Naive thymus-derived CD8-positive, alpha-beta T cell (primary cell): ENCODE measurements at regions not wholly inside any gene's neighbourhood (a gene's known extent, or its start where the extent isn't known, plus 50 kb on each side); places are given as distances from the start of the nearest gene placed in this dataset.
"Not testable (repeated sequence)": the region's sequence is repeated elsewhere in the genome, so short reads cannot be mapped to it uniquely, and the experiment has no call there.

Experiments used
- ATAC-seq, 2 donors: fragments of 150-1000 bp; cut with Tn5 transposase in 1 of 2; sonication (Bioruptor Pico), chemical (Tn5 transposase) in 1 of 2; 1 replicate in 1 of 2; 2 replicates in 1 of 2; pipeline ENCODE4 v1.10.0; 2021; ENCODE audit warnings: mild to moderate bottlenecking in 2 of 2, moderate library complexity in 2 of 2
- POLR2A ChIA-PET: fragments of 350-600 bp; sonication (Branson Sonifier 250); formaldehyde crosslinking; loops from one replicate; lab custom pipeline; 2021; ENCODE audit warnings: antibody characterized with exemption; lab: Charles Lee
- DNase-seq, 10 donors: peaks; one replicate each; pipeline versions ENCODE4 v3.0.0 to v3.0.0-alpha.2; 2020 to 2022
- H3K27ac Mint-ChIP-seq, 10 donors: one replicate each; pipeline ENCODE4 v1.8.0; 2020 to 2022; ENCODE audit warnings: mild to moderate bottlenecking in 10 of 10, mixed read lengths in 10 of 10, moderate library complexity in 4 of 10, inconsistent platforms in 1 of 10
- H3K27me3 Mint-ChIP-seq, 5 donors: one replicate each; pipeline ENCODE4 v1.8.0; 2021 to 2022; ENCODE audit warnings: mixed read lengths in 5 of 5
- H3K36me3 Mint-ChIP-seq, 3 donors: one replicate each; pipeline ENCODE4 v1.8.0; 2020 to 2022; ENCODE audit warnings: mixed read lengths in 3 of 3, mild to moderate bottlenecking in 2 of 3, inconsistent platforms in 1 of 3
- H3K4me1 Mint-ChIP-seq, 4 donors: one replicate each; pipeline ENCODE4 v1.8.0; 2021 to 2022; ENCODE audit warnings: mixed read lengths in 4 of 4
- H3K4me3 Mint-ChIP-seq, 10 donors: one replicate each; pipeline ENCODE4 v1.8.0; 2020 to 2022; ENCODE audit warnings: mild to moderate bottlenecking in 10 of 10, mixed read lengths in 10 of 10, moderate library complexity in 6 of 10, inconsistent platforms in 1 of 10
- H3K9me3 Mint-ChIP-seq, 9 donors: one replicate each; pipeline ENCODE4 v1.8.0; 2020 to 2022; ENCODE audit warnings: mixed read lengths in 9 of 9, mild to moderate bottlenecking in 3 of 9, inconsistent platforms in 1 of 9, moderate library complexity in 1 of 9

- Mint-ChIP-seq H3K4me1 (no peaks in the 10 kb centered on the region), H3K27me3 (no peaks in the 10 kb centered on the region), H3K27ac (no peak overlapping the region), H3K36me3 (peaks cover 3 to 18% (median 10%) of the 10 kb centered on the region in 3 donors), H3K4me3 (no peak overlapping the region), H3K9me3 (peaks cover 0 to 29% (median 13%) of the 10 kb centered on the region in 9 donors)
- no peak for ATAC-seq
- DNase-seq: no peak
- POLR2A ChIA-PET: no interaction called here
Measured at GRCh38 chrX:6990552-6991193, 156.8 kb upstream of the STS start.

- H3K4me3 Mint-ChIP-seq: no peak overlapping the region
- peaks cover 0 to 23% (median 9%) of the 10 kb centered on the region in 9 donors for H3K9me3 Mint-ChIP-seq
- no peaks in the 10 kb centered on the region for H3K27me3 Mint-ChIP-seq
- ATAC-seq (no peak), DNase-seq (no peak)
- no peaks in the 10 kb centered on the region for H3K4me1 Mint-ChIP-seq
- peaks cover 3 to 13% (median 6%) of the 10 kb centered on the region in 3 donors for H3K36me3 Mint-ChIP-seq
- POLR2A ChIA-PET: no interaction called here
- no peak overlapping the region for H3K27ac Mint-ChIP-seq
Measured at GRCh38 chrX:6989858-6990257, 157.7 kb upstream of the STS start.

GRCh38 chrX:6988694-6989093, 158.8 kb upstream of the STS start:
- POLR2A ChIA-PET, H3K27me3 Mint-ChIP-seq, DNase-seq, ATAC-seq, H3K27ac Mint-ChIP-seq, H3K4me1 Mint-ChIP-seq, H3K36me3 Mint-ChIP-seq, H3K4me3 Mint-ChIP-seq: not testable (repeated sequence)
- H3K9me3 Mint-ChIP-seq: peaks cover 0 to 11% (median 0%) of the 10 kb centered on the region in 9 donors

DNA sequence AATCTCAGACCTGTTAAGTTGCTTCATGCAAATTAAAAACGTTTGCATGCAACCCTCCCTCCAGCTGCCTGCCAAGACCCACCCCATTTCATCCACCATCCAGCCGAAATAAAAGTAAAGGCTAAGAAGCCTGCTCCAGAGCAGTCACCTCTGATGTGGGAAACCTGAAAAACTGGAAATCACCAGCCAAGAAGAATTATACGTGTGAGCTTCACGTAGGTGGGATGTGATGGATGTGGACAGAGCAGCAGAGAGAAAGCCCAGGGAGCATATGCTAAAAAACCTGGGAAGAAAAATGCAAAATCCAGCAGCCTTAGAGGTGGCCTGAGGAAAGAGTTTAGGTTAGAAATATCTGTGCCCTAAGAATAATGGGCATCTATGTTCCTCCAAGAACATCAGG, 160.6 kb upstream of the STS start:
- H3K9me3 Mint-ChIP-seq: peaks cover 0 to 7% (median 0%) of the 10 kb centered on the region in 9 donors
- DNase-seq (no peak), ATAC-seq (no peak)
- no peaks in the 10 kb centered on the region for H3K36me3 Mint-ChIP-seq
- no peak overlapping the region for H3K4me3 Mint-ChIP-seq
- no peak overlapping the region for H3K27ac Mint-ChIP-seq
- no peaks in the 10 kb centered on the region for H3K4me1 Mint-ChIP-seq
- no peaks in the 10 kb centered on the region for H3K27me3 Mint-ChIP-seq
- POLR2A ChIA-PET: no interaction called here

DNA sequence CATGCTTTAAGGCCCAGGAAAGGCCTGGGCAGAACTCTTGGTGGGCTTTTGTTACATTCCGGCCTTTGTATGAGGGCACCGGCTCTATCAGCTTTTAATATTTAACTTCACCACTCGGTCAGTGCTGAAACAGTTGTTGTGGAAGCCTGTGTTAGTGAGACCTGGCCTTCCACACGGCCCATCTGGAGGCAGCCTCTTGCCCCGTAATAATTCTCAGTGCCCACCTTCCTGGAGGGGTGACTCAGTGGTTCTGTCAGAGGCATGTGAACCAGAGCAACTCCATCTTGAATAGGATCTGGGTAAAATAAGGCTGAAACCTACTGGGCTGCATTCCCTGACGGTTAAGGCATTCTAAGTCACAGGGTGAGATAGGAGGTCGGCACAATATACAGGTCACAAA, 162.0 kb upstream of the STS start:
- H3K27ac Mint-ChIP-seq: no peak overlapping the region
- no peaks in the 10 kb centered on the region for H3K4me1 Mint-ChIP-seq
- ATAC-seq (no peak), DNase-seq (no peak)
- peaks cover 0 to 8% (median 0%) of the 10 kb centered on the region in 9 donors for H3K9me3 Mint-ChIP-seq
- no peak overlapping the region for H3K4me3 Mint-ChIP-seq
- POLR2A ChIA-PET: no interaction called here
- H3K36me3 Mint-ChIP-seq: no peaks in the 10 kb centered on the region
- H3K27me3 Mint-ChIP-seq: no peaks in the 10 kb centered on the region

GRCh38 chrX:6983207-6983955, 164.1 kb upstream of the STS start:
- no peaks in the 10 kb centered on the region for H3K4me1 Mint-ChIP-seq

DNA sequence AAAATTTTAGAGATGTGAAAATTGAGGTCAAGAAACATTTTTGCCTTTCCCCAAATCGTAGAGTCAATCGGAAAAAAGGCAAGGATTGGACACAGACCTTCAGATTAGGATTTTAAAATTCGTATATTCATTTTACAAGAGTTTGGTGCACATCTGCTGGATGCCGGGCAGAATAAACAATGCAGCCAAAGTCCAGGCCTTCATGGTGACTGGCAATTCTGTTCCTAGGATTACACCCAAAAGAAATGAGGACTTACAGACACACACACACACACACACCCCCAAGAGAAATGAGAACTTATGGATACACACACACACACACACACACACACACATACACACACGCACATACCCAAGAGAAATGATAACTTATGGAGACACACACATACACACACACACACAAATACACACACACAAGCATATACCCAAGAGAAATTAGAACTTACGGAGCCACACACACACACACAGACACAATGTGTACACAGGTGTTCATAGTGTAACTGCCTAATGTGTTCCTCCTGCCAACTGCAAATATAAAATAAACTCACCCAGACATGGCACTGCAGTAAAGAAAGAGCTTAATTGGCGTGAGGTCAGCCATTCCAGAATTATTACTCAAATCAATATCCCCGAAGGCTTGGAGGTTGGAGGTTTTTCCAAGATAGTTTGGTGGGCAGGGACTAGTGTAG, 165.7 kb upstream of the STS start:
- ATAC-seq (no peak), DNase-seq (no peak)
- H3K36me3 Mint-ChIP-seq: peaks cover 3 to 8% (median 5%) of the 10 kb centered on the region in 3 donors
- H3K4me1 Mint-ChIP-seq: no peaks in the 10 kb centered on the region
- POLR2A ChIA-PET: no interaction called here
- no peaks in the 10 kb centered on the region for H3K27me3 Mint-ChIP-seq
- H3K27ac Mint-ChIP-seq: no peak overlapping the region
- no peak overlapping the region for H3K4me3 Mint-ChIP-seq
- peaks cover 0 to 9% (median 0%) of the 10 kb centered on the region in 9 donors for H3K9me3 Mint-ChIP-seq

More at GRCh38 chrX:6983207-6983955, 164.1 kb upstream of the STS start:
- Mint-ChIP-seq H3K9me3 (peaks cover 0 to 8% (median 0%) of the 10 kb centered on the region in 9 donors), H3K36me3 (no peaks in the 10 kb centered on the region), H3K27ac (no peak overlapping the region), H3K27me3 (no peaks in the 10 kb centered on the region), H3K4me3 (no peak overlapping the region)
- DNase-seq (no peak), ATAC-seq (no peak)
- POLR2A ChIA-PET: no interaction called here

DNA sequence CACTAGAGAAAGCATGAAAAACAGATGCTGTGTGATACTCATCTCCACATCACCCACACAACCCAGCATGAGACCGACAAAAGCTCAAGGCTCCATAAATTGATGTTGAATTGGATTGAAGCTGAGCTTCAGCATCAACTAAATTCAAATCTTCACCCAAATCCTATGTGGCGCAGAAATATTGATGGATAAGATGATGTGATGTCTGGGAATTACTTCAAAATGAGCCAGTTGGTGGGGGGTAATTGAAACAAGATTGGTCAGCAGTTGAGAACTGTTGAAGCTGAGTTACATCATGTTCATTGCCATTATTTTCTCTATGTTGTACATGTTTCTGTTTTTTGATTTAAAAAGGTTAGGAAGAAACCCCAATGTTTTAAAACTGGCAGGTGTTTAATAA, 166.5 kb upstream of the STS start:
- Mint-ChIP-seq H3K4me1 (no peaks in the 10 kb centered on the region), H3K9me3 (peaks cover 0 to 9% (median 0%) of the 10 kb centered on the region in 9 donors), H3K27me3 (no peaks in the 10 kb centered on the region), H3K4me3 (no peak overlapping the region), H3K36me3 (peaks cover 3 to 9% (median 7%) of the 10 kb centered on the region in 3 donors), H3K27ac (no peak overlapping the region)
- DNase-seq (no peak), ATAC-seq (no peak)
- POLR2A ChIA-PET: no interaction called here

DNA sequence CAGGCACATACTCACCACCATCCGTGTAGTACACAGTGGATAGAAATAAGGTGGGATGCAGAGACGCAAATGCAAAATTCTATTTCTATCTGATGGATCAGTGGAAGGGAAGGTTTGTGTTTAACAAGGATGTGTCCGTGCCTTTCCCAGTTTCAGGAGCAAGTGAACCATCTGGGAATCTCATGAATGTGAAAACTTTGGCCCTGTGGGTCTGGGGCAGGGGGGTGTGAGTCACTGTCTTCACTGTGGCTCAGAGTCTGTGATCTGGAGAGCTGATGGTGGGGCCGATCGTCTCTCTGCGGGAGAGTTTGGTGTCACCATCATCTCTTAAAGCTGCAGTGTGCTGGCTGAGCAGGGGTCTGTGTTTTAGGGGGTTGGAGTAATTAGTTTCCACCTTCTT, 179.3 kb upstream of the STS start:
- H3K27me3 Mint-ChIP-seq: no peaks in the 10 kb centered on the region
- no peak overlapping the region for H3K4me3 Mint-ChIP-seq
- ATAC-seq: no peak
- H3K27ac Mint-ChIP-seq: no peak overlapping the region
- peaks cover 0 to 25% (median 7%) of the 10 kb centered on the region in 9 donors for H3K9me3 Mint-ChIP-seq
- DNase-seq: no peak
- H3K4me1 Mint-ChIP-seq: no peaks in the 10 kb centered on the region
- POLR2A ChIA-PET: no interaction called here
- H3K36me3 Mint-ChIP-seq: peaks cover 0 to 10% (median under 1%) of the 10 kb centered on the region in 3 donors

- POLR2A ChIA-PET: no interaction called here
- ATAC-seq (no peak), DNase-seq (no peak)
- Mint-ChIP-seq H3K36me3 (peaks cover 0 to 10% (median 0%) of the 10 kb centered on the region in 3 donors), H3K9me3 (peaks cover 0 to 7% (median 0%) of the 10 kb centered on the region in 9 donors), H3K27ac (no peak overlapping the region), H3K4me1 (no peaks in the 10 kb centered on the region), H3K27me3 (no peaks in the 10 kb centered on the region), H3K4me3 (no peak overlapping the region)
Measured at GRCh38 chrX:6965729-6966128, 181.8 kb upstream of the STS start.

DNA sequence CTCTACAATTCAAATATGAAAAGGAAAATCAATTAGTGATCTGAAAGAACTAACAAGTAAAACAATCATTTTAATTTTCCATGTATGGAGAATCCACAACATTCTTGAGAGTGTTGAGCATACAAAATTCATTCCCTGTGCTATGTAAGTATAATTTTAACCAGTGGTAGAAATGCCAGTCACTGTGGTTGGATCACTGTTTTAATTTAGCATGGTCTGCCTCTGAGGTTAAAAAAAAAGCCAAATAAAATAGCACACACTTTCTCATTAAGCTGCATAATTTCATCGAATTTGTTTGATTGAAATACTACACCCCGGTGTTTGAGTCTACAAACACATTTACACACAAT, 185.5 kb upstream of the STS start:
- POLR2A ChIA-PET: no interaction called here
- ATAC-seq: no peak

GRCh38 chrX:6961286-6962005, 186.1 kb upstream of the STS start:
- Mint-ChIP-seq H3K9me3 (peaks cover 0 to 9% (median 0%) of the 10 kb centered on the region in 9 donors), H3K27me3 (no peaks in the 10 kb centered on the region), H3K4me3 (no peak overlapping the region), H3K4me1 (no peaks in the 10 kb centered on the region), H3K27ac (no peak overlapping the region), H3K36me3 (peaks cover 0 to 22% (median 9%) of the 10 kb centered on the region in 3 donors)
- no peak for DNase-seq
- no peak for ATAC-seq
- POLR2A ChIA-PET: no interaction called here

More for the DNA sequence above, 185.5 kb upstream of the STS start:
- H3K9me3 Mint-ChIP-seq: peaks cover 0 to 9% (median 0%) of the 10 kb centered on the region in 9 donors
- no peak for DNase-seq
- H3K27ac Mint-ChIP-seq: no peak overlapping the region
- H3K4me3 Mint-ChIP-seq: no peak overlapping the region
- no peaks in the 10 kb centered on the region for H3K27me3 Mint-ChIP-seq
- H3K4me1 Mint-ChIP-seq: no peaks in the 10 kb centered on the region
- peaks cover 0 to 22% (median 9%) of the 10 kb centered on the region in 3 donors for H3K36me3 Mint-ChIP-seq
